ENCODE measurements at regions not wholly inside any gene's neighbourhood (a gene's known extent, or its start where the extent isn't known, plus 50 kb on each side); places are given as distances from the start of the nearest gene placed in this dataset.

DNA sequence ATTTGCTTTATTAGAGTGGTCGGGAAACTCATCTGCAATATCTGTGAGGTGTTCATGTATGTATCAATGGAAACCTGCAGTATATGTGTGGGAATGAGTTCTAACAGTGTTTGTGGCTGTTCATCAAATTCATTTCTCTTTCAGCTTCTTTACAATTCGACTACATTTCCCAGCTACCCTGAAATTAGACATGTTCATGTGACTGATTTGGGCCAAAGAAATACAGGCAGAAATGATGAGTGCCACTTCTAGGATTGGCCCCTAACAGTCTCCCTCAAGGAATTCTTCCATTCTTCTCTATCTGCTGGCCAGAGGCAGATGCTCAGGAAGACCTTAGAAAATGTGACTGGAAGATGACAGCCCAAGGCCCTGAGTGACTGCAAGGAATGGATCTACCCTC, 114.8 kb upstream of the WAC start:
- Histone ChIP-seq H3K9ac (ENCODE audit: low read depth, low read length) (no peak overlapping the region), H3K36me3 (ENCODE audit: control insufficient read depth, insufficient read depth, low read length) (no peaks in the 10 kb centered on the region), H4K91ac (ENCODE audit: insufficient read depth, low read depth, low read length) (no peak overlapping the region), H3K9me3 (ENCODE audit: control insufficient read depth, insufficient read depth, low read length) (no peaks in the 10 kb centered on the region), H2AK5ac (ENCODE audit: low read depth, low read length) (no peak overlapping the region), H3K9me1 (ENCODE audit: insufficient read depth, low read length) (no peaks in the 10 kb centered on the region), H3K27ac (ENCODE audit: insufficient read depth, low read length) (no peak overlapping the region), H3K4ac (ENCODE audit: low read depth, low read length) (no peak overlapping the region), H3K4me2 (ENCODE audit: low read depth, low read length) (no peak overlapping the region), H3K56ac (ENCODE audit: extremely low read depth, insufficient read depth, low read length) (no peak overlapping the region), H2BK5ac (ENCODE audit: low read depth, low read length, poor library complexity, severe bottlenecking) (no peak overlapping the region), H3K18ac (ENCODE audit: low read depth, low read length) (no peak overlapping the region), H2BK120ac (ENCODE audit: low read depth, low read length) (no peak overlapping the region), H2AFZ (replicated peaks; ENCODE audit: low read length, poor library complexity) (no peak overlapping the region), H4K5ac (ENCODE audit: low read depth, low read length) (no peak overlapping the region), H3K14ac (replicated peaks; ENCODE audit: low read depth, low read length) (no peak overlapping the region), H3K23ac (ENCODE audit: low read depth, low read length) (no peak overlapping the region), H3K79me1 (ENCODE audit: low read depth in 1 of 2, low read length in 2 of 2) (no peaks in the 10 kb centered on the region), H4K8ac (ENCODE audit: low read depth in 2 of 2, low read length in 2 of 2) (no peak overlapping the region), H2AK9ac (replicated peaks; ENCODE audit: low read depth, low read length, poor library complexity) (no peak overlapping the region), H3K4me3 (ENCODE audit: insufficient read depth, low read depth, low read length) (no peak overlapping the region), H3K4me1 (ENCODE audit: control insufficient read depth, insufficient read depth, low read length) (no peaks in the 10 kb centered on the region), H2BK15ac (ENCODE audit: low read depth, low read length) (no peak overlapping the region), H4K20me1 (ENCODE audit: insufficient read depth, low read length) (no peaks in the 10 kb centered on the region), H2BK20ac (ENCODE audit: low read depth, low read length) (no peak overlapping the region), H3K27me3 (ENCODE audit: control insufficient read depth, insufficient read depth, low read length) (peaks cover 6% of the 10 kb centered on the region)
- ChIA-PET CTCF (no interaction called here), POLR2A (ENCODE audit: unreplicated experiment) (no interaction called here)
- no CpG with 5 or more reads among the region's 2 CpGs for WGBS, 2 experiments (ENCODE audit: extremely low coverage in 2 of 2, insufficient read length in 1 of 2)
- in situ Hi-C loops (cut with MboI; ENCODE audit: low sequenced_read_pairs): no loop called here
- ATAC-seq (ENCODE audit: low read depth) (no peak), DNase-seq (no peak)
- no peak for TF ChIP-seq BHLHE40 (IDR thresholded peaks at IDR 0.05; ENCODE audit: low read depth, low read length)
- no peak for TF ChIP-seq MAZ (IDR thresholded peaks at IDR 0.05; ENCODE audit: borderline replicate concordance, low read depth, low read length)
- no peak for TF ChIP-seq NFE2L2 (IDR thresholded peaks at IDR 0.05; ENCODE audit: low read depth, low read length)
- TF ChIP-seq POLR2A (IDR thresholded peaks at IDR 0.05; ENCODE audit: low read depth, low read length): no peak
- no TSS peak for BruUV-seq (replicated peaks)
- intact Hi-C loops (cut with micrococcal nuclease): no loop called here
- dilution Hi-C loops (cut with HindIII; ENCODE audit: low sequenced_read_pairs, unreplicated experiment): no loop called here

Data from IMR-90 (cell line).